Activated CD8-positive, alpha-beta memory T cell treated with anti-CD3 and anti-CD28 coated beads for 48 hours (primary cell): ENCODE measurements at regions not wholly inside any gene's neighbourhood (a gene's known extent, or its start where the extent isn't known, plus 50 kb on each side); places are given as distances from the start of the nearest gene placed in this dataset.
"Not testable (repeated sequence)": the region's sequence is repeated elsewhere in the genome, so short reads cannot be mapped to it uniquely, and the experiment has no call there.

Experiments
- DNase-seq, 3 experiments: peaks; one replicate each; pipeline ENCODE4 v3.0.0-alpha.2; 2020; ENCODE audit warnings: low read depth in 2 of 3, low spot score in 2 of 3

DNA sequence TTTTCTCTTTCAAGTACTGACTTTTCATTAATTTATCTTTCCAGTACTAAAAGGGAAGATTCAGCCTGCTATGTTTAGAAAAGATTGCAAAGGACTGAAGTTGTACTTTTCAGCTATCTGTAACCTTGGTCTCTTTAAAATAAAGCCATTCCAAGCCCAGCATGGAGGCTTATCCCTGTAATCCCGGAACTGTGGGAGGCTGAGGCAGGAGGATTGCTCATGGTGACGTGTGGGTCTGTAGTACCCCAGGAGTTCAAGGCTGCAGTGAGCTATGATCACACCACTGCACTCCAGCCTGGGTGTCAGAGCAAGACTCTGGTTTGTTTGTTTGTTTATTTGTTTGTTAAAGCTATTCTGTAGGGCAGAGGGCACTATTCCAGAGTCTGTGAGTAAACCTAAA, 50.6 kb upstream of the TMEM170B start:
- no peak for DNase-seq

DNA sequence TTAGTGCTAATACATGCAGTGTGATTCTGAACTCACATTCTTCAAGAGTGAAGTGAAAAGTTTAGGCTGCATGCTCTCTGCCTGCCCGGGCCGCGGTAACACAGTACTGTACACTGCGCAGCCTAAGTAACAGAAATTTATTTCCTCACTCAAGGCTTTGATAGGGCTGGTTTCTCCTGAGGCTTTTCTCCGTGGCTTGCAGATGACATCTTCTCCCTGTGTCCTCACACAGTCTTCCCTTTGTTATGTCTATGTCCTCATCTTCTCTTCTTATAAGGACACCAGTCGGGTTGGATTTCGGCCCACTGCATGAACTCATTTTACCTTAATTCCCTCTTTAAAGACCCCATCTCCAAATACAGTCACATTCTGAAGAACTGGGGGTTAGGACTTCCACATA, 51.1 kb upstream of the TMEM170B start:
- DNase-seq, result no peak

DNA sequence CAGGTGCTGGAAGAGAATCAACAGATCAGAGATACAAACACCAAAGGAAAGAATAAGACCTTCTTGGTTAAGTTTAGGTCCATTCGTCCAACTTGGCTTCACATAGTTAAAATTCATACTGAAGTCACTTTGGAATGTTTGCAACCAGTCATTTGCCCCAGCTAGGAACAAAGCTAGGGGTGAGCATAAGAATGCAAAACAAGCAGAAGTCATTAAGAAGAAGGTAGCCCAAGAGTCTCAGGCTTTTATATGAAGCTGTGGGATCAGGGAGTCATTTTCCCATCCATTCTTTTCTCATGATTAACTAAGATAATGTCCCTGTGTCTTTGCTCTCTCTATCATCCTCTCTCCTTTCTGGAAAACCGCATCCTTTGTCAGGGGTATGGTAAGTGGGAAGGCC, 51.5 kb upstream of the TMEM170B start:
- DNase-seq, result no peak

DNA sequence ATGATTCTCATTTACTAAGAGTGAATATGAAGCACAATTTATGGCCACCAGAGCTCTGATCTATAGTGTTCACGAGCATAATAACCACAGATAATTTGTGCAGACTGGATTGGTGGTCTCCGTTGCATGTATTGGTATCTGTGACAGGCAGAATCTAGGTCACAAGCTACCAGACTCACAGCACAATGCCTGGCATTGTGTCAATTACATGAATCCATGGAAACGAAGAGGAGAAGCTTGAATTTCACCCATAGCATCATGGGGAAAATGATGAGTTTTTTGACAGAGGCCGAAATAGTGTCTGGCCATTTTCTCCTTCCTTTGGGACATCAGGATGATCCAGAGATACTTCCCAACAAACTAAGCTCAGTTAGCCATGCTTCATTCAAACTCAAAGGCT, 52.3 kb upstream of the TMEM170B start:
- DNase-seq, result no peak

DNA sequence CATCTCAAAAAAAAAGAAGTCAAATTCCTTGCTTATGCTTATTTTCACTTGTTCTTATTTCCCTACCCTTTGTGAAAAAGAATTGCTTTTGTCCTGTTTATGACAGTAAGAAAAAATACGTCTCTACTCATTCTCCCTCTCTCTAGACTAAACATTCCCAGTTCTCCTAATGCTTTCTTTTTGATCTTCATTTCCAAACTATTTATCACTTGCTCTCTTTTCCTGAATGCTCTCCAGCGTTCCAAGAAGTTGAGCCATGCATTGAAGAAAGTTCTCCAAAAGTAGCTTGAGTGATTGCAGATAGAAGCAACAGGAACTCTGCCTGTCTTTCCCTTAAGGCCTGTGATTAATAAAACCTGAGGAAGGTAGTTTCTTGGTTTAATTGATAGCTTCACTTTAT, 53.1 kb upstream of the TMEM170B start:
- DNase-seq, result no peak

DNA sequence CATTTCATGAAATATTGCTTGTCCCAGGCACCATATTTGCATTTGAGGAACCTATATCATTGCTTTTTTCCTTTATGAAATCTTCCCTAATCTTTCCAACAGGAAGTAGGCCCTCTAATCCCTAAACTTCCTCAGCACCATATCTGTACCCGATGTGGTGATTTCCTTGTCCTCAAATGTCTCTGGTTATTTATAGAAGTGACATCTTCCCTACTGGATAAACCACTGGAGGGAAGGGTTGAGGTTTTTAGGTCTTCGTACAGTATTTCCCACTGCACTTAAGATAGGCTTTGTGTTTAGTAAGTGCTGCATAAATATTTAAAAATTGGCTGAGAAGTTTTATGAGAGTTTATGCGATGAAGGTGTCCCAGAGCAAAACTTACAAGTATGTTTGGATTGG, 54.9 kb upstream of the TMEM170B start:
- no peak for DNase-seq

DNA sequence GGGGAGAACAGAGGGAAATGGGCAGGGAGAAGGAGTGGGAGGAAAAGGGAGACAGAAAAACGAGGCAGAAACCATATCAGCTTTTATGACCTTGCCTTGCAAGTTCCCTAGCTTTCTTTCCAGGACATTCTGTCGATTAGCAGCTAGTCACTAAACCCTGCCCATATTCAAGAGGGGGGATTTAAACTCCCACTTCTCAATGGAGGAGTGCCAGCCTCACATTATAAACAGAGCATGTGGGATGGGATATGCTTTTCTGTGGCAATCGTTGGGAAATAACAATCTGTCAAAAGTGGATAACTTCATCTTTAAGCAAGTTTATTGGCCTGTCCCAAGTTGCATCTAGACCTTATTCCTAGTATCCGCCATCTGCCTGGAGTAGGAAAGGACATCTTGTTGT, 57.0 kb upstream of the TMEM170B start:
- no peak for DNase-seq

DNA sequence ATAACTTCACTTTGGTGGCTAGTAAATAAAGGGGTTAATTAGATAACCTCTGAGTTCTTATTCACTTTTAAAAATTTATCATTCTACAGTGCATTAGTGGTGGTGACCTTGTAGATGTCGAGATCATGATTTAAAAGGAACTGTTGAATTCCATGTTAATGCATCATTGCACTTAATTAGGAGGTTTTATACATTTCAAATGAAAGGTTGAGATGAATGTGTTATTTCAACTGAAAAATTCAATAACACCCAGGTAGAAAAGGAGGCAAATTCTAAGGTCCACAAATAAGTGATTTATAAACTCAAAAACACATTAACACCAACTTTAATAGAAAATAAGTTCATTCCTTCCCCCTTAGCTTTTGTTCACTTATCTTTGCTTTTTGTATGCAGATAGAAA, 58.3 kb upstream of the TMEM170B start:
- no peak for DNase-seq

DNA sequence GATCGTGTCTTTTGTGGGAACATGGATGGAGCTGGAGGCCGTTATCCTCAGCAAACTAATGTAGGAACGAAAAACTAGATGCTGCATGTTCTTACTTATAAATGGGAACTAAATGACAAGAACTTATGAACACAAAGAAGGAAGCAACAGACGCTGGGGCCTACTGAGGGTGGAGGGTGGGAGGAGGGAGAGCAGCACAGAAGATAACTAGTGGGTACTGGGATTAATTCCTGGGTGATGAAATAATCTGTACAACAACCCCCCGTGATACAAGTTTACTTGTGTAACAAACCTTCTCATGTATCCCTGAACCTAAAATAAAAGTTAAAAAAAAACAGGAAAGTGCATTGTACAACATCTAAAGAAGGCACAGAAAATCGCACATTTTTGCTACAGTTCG, 59.0 kb upstream of the TMEM170B start:
- no peak for DNase-seq

DNA sequence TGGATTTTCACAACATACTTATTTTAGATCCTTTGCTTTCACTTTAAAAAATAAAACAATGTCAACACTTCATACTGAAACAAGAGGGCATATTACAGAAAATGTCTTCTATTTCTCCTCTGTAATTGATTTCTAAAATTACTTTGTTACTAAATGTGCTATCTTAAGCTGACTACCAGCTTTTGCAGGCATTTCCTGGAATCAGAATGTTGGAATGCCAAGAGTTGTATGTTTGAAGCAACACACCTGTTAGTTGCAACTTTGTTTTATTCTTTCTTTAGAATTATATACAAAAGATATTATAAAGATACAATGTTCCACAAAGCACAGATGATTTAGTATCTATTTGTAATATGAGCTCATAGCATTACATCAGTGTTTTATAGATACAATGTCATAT, 62.5 kb upstream of the TMEM170B start:
- DNase-seq, result no peak

DNA sequence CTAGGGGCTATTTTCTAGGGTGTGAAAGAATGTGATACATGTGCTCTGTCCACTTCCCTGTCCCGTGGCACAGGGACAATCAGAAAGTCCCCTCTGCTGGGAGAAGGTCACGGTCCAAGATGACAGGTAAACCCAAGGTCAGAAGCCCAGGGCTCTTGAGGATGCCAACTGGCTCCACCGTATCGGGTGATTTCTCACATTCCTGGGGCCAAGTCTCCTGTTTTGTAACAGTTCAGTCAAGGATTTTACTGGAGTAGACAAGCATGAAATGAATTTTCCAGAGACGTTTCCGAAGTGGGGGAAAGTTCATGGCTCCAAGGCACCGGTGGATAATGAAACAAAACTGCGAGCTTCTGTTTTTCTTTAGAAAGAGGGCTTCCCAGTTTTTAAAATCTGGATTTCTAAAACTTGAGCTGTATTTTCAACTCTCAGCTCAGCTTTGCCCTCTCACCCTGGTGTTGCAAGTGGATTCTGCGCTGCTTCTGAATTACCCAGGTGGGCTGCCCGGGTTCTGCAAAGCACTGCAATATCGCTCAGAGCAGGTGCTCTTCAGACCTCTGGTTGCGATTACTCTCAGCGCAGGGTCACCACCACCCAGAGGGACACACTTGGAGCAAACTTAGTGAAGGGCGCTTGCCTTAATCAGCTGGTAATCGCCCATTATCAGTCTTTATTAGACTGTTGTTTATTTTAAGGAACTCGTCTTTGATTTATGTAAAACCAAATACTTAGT, 64.4 kb upstream of the TMEM170B start:
- no peak for DNase-seq

DNA sequence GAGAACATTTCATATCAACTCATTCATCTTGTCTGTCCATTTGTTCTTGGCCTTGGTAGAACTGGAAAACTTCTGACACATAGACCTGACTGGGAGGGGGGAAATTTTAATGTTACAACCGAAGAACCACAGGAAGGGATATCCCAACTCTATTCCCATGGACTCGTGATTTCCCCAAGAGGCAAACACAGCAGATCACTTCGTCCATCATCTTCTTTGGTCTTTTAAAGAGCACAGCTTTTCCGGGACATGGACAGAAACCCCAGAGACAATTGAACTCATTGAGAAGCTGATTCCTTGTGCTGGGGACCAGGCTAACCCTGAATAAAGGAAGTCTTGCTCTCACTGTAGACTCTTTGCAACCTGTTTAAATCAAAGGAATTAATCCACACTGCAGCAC, 66.3 kb upstream of the TMEM170B start:
- DNase-seq, result no peak

DNA sequence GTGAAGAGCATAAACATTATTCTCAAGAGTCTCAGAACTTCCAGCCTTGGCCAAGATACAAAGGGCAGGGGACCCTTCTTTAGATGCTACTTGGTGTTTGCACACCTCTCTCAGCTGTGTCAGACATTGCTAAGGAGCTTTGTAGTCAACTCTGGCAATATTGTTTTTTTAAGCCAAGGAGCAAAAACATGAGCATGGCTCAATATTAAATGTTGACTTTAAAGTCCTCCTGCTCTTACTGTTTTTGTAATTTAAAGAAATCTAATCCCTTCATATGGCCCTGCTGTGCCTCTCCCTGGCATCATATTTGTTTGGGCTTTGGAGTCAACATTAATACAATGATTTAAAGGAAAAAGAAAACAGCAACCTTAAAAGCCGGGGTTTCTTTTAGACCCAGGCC, 67.9 kb upstream of the TMEM170B start:
- no peak for DNase-seq

DNA sequence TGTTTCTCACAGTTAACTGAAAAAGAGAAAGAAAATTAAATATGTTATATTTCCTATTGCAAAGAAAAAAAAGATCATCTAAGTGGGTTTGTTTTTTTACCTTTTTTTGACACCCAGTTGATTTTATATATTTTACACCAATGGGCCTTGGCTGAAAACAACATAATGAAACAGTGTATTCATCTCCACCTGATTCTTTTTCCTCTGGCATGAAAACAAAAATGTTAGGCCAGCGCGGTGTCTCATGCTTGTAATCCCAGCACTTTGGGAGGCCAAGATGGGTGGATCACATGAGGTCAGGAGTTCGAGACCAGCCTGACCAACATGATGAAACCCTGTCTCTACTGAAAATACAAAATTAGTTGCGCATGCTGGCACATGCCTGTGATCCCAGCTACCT, 69.3 kb upstream of the TMEM170B start:
- not testable (repeated sequence) for DNase-seq

DNA sequence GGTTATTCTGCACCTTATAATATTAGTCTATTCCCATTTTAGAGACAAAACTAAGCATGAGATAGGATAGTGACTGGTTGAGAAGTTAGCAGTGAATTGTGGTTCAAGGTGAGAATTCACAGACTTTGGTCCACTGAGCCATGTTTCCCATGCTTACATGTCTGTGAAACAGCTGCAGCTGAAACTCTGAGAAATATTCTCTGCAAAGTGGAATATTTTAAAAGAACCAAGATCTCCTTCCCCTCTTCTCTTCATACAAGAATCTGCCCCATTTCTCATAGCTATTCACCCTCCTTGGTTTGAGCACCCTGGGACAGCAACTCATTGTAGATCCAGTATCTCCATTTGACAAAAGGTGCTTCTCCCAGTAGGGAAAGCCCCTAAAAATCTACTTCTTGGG, 70.2 kb upstream of the TMEM170B start:
- no peak for DNase-seq

DNA sequence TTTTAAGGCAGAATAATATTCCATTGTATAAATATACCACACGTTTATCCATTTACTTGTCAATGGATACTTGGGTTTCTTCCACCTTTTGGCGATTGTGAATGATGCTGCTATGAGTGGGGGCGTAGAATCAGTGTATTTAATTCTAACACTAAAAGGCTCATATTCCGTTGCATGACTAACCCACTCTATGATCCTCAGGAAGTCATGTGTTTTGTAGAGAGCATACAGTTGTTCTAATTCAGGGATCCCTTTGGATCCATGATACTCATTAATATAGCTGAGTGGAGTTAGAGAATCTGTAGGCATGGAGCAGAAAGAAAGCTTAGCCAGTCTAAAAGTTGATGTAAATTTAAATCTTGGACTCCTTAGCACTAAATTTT, 74.2 kb upstream of the TMEM170B start:
- no peak for DNase-seq

DNA sequence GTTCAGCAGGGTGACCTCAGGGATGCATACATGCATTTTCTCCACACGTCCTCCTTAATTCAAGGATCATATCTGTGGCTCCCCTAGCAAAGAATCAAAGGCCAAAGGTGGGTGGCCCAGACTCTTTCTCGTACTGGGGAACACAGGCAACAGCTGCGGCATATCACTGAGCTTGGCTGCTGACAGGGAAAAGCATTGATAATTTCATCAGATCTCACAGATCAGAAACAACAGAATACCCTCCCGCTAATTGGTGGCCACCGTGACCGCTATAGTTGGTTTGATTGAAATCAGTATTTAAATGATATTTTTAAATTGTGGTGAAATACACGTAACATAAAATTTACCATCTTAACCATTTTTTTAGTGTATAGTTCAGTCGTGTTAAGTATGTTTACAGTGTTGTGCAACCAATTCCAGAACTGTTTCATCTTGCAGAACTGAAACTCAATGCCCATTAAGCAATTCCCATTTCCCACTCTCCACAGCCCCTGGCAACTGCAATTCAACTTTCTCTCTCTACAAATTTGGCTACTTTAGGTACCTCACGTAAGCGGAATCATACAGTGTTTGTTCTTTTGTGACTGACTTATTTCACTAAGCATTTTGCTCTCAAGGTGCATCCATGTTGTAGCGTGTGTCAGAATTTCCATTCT, 74.7 kb upstream of the TMEM170B start:
- DNase-seq, result no peak

DNA sequence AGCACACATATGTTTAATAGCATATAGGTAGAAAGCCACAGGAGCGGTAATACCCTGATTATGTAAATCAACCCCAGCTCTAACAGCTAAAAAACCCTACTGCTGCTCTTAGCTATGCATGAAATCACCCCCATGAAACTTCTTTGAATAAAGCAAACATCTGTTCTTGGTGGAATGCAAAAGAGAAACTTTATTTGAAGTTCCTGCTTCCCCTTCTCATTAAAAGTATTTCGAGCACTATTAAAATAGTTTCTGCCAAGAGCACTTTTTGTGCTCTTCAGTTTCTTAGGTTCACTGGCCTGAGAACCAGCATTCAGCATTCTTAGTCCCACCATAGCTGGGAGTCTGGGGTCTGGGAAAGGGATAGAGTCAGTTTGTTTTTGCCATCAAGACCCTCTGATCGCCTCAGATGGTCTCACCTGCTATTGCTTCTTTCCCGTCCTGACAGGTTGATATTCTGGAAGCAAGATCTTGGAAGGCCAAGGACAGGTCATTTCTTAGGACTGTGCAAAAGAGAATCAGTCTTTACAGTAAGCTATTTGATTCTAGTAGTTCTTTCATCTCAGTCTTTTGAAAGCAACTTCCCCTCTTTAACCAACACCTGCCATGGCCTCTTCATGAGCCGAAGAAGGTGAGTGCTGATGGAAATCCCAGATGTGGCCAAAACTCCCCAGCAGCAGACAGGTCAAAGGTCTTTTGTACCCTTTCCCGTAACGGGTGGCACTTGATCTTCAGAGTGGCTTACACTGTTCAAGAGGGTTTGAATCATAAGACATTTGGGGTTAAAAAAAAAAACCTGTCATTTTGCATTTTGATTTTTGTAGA, 76.5 kb upstream of the TMEM170B start:
- no peak for DNase-seq

DNA sequence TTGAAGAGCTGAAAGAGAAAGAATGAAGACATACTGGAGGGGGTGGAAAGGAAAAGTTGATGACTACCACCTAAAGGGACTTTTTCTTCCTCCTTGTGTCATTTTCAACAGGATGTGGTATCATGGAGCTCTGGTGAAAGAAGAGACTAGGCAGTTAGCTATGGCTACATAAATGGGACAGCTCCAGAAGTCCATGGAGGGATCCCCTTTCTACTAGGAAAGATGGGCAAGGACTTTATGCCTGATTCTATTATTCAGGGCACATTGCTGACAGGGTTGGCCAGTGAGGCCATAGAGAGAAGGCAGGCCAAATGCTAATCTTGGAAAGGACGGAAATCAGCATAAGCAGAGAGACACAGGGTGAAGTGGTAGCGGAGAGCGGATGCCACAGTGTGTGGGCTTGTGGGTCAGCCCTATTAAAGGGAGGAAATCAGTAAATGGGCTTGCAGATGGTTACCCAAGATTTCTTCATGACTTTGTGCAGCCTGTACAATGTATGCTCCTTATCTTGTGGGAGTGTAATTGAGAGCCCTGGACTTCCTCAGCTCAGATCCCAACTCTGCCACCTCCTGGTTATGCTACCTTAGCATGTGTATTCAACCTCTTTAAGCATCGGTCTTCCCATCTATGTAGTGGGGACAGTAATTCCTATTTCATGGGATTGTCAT, 77.4 kb upstream of the TMEM170B start:
- no peak for DNase-seq

DNA sequence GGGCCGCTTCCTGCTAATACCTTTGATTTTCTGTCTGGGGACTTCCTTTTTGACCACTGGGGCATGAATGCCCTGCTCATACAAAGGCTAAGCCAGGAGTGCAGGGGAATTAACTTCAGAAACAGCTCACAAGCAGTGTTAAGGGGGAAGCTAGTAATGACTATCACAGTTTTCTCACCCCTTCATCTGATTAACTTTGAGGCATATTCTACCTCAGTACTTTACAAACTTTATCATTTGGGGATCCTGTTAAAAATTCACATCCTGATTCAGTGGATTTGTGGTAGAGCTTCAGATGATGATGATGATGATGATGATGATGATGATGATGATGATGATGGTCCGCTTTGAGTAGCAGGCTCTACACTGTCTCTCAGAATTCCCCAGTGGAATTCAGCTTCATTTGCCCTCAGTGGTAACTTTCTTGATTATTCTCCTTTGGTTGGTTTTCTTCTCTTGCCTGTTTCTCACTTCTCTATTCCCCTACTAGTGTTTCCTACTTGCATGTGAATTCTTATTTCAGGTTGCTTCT, 78.4 kb upstream of the TMEM170B start:
- DNase-seq, result no peak

DNA sequence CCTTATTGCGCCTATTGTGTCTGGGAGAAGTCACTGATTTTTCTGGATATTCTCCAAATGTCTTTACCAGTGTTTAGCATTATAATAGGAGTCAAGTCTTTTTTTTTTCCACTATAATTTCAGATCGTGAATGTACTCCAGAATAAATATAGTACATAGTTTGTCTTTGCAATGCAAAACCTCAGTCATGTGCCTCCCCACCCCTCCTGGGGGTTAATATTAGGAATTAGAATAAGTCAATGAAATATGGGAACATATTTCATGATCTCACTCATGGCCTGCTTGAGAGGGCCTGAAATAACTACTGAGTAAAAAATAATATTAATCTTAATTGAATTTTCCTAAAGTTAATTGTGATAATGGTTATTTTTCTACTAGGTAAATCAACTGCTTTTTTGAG, 79.0 kb upstream of the TMEM170B start:
- no peak for DNase-seq

DNA sequence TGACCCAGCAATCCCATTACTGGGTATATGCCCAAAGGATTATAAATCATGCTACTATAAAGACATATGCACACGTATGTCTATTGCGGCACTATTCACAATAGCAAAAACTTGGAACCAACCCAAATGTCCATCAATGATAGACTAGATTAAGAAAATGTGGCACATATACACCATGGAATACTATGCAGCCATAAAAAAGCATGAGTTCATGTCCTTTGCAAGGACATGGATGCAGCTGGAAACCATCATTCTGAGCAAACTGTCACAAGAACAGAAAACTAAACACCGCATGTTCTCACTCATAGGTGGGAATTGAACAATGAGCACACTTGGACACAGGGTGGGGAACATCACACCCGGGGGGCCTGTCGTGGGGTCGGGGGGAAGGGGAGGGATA, 80.1 kb upstream of the TMEM170B start:
- not testable (repeated sequence) for DNase-seq
